ENCODE measurements at regions not wholly inside any gene's neighbourhood (a gene's known extent, or its start where the extent isn't known, plus 50 kb on each side); places are given as distances from the start of the nearest gene placed in this dataset.

GRCh38 chr2:195445639-195446038 lies 211.4 kb upstream of the SLC39A10 start:
- Histone ChIP-seq H2BK120ac (replicated peaks; ENCODE audit: low read depth, low read length) (no peak overlapping the region), H3K79me1 (ENCODE audit: low read depth, low read length) (no peaks in the 10 kb centered on the region), H3K79me2 (ENCODE audit: control insufficient read depth in 1 of 2, insufficient read depth in 2 of 2, low read length in 2 of 2) (no peaks in the 10 kb centered on the region), H3K14ac (ENCODE audit: insufficient read length) (no peak overlapping the region), H4K20me1 (replicated peaks in 1 of 2; ENCODE audit: control insufficient read depth in 1 of 2, insufficient read depth in 2 of 2, low read length in 2 of 2) (no peaks in the 10 kb centered on the region), H3K36me3 (ENCODE audit: control insufficient read depth in 2 of 4, insufficient read depth in 4 of 4, low read length in 3 of 4) (no peaks in the 10 kb centered on the region), H2BK12ac (ENCODE audit: low read depth, low read length) (no peak overlapping the region), H3K9ac (replicated peaks in 1 of 4; ENCODE audit: extremely low read depth in 1 of 4, low read depth in 3 of 4, low read length in 3 of 4) (no peak overlapping the region), H4K91ac (replicated peaks; ENCODE audit: insufficient read length, low read length) (no peak overlapping the region), H4K8ac (ENCODE audit: extremely low read depth, insufficient read depth, low read length) (no peak overlapping the region), H3K27me3 (replicated peaks in 1 of 4; ENCODE audit: control insufficient read depth in 3 of 4, extremely low read depth in 1 of 4, insufficient read depth in 3 of 4, low read length in 3 of 4) (no peaks in the 10 kb centered on the region), H2AFZ (ENCODE audit: low read length) (no peak overlapping the region), H3K9me3 (ENCODE audit: insufficient read depth in 2 of 2, low read depth in 1 of 2, low read length in 1 of 2) (no peaks in the 10 kb centered on the region), H3K4me2 (ENCODE audit: insufficient read depth in 1 of 2, low read depth in 2 of 2, low read length in 2 of 2) (no peak overlapping the region), H3K4me3 (ENCODE audit: extremely low read depth in 1 of 4, insufficient read depth in 2 of 4, low read depth in 3 of 4, low read length in 4 of 4) (no peak overlapping the region), H2BK5ac (ENCODE audit: low read depth, low read length) (no peak overlapping the region), H3K23me2 (ENCODE audit: low read depth, low read length) (no peaks in the 10 kb centered on the region; the same call in 1 of the 2 replicates), H3K27ac (ENCODE audit: low read depth, low read length) (no peak overlapping the region), H2BK15ac (ENCODE audit: low read length) (no peak overlapping the region), H3K56ac (replicated peaks; ENCODE audit: insufficient read length, low read depth, low read length) (no peak overlapping the region), H2BK20ac (ENCODE audit: low read length) (no peak overlapping the region), H4K5ac (ENCODE audit: insufficient read length, low read depth, low read length) (no peak overlapping the region), H3K23ac (ENCODE audit: insufficient read length) (no peak overlapping the region), H3K4me1 (replicated peaks in 1 of 4; ENCODE audit: control insufficient read depth in 3 of 4, insufficient read depth in 4 of 4, low read length in 3 of 4) (no peaks in the 10 kb centered on the region), H2AK5ac (ENCODE audit: low read depth, low read length) (no peak overlapping the region), H3K18ac (ENCODE audit: extremely low read depth, low read length) (no peak overlapping the region), H3K4ac (replicated peaks; ENCODE audit: insufficient read length, low read depth, low read length) (no peak overlapping the region)
- FAIRE-seq = no peak
- DNase-seq (ENCODE audit: low read depth in 1 of 2, low spot score in 2 of 2) = no peak
- POLR2A ChIA-PET (ENCODE audit: partially characterized antibody) = no interaction called here
- CTCF ChIA-PET (ENCODE audit: partially characterized antibody) = no interaction called here
- 83% methylated on average over 1 of the region's 1 CpG; no CpG with 5 or more reads in 1 of the 2 experiments for WGBS, 2 experiments (ENCODE audit: extremely low coverage in 1 of 2, insufficient coverage in 1 of 2, insufficient read length in 1 of 2, insufficient replicate concordance in 2 of 2, low coverage in 1 of 2, low lambda C conversion rate in 2 of 2, missing lambda C conversion rate in 1 of 2)
- TF ChIP-seq RBBP5 (IDR thresholded peaks at IDR 0.05; ENCODE audit: borderline replicate concordance, low read depth, low read length) = no peak
